ENCODE measurements at regions not wholly inside any gene's neighbourhood (a gene's known extent, or its start where the extent isn't known, plus 50 kb on each side); places are given as distances from the start of the nearest gene placed in this dataset.

DNA sequence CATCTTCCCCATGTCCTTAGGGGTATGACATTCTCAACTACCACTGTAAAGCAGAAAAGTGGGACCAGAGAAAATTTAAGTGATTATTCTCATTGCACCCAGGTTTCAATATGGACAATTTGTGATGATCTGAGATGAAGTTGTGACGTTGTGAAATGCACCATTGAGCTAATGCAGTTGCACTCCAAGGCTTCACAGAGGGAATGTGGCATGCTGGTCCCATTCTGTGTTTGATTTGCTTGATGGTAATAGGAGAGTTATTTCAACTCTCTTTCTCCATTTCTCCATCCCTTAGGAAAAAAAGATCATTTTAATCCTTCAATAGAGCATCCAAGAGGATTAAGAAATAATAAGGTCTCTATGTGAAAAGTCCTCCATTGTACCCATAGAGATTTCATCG, 136.6 kb downstream of the SLC30A10 start:
- peak overlapping the region; percentile 48; the same call in 1 of the 2 replicates for H3K4me2 ChIP-seq

DNA sequence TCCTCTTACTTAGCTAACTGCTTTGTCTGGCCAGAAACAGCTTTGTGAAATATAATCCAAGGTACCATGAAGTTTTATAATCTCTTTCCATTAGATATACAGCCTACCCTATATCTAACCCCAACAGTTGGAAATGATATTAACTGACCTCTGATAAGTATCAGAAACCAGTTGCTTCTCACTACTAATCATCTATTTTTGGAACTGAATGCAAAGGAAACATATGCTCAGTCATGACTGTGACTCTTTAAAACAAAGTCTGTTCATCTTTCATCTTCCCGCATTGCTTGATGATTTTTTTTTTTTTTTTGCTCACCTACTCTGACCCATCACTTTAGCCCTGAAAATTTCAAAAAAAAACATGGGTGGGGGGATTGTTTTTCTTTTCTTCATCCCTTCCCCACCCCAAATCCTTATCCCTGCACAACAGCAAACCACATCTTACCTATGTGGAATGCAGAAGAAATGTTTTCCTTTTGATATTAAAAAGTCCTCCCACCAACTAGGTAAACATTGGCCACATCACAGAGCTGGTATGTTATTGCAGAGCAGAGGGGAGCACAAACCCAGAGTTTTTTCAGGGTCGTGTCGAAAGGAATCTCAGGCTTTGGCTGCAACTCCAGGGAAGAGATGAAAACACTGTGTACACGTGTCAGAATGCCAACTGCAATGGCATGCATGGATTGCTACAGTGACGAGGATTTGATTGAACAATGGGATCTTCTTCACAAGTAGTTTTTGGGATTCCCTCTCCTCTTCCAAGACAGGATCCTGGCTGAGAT, 137.3 kb downstream of the SLC30A10 start:
- DNase-seq: no peak
- H3K27ac ChIP-seq (ENCODE audit: low read depth in 2 of 2, low read length in 1 of 2): peak overlapping the region; percentile 86 to 99
- no peaks in the 10 kb centered on the region for H4K20me1 ChIP-seq (ENCODE audit: insufficient read depth)
- no peaks in the 10 kb centered on the region for H3K36me3 ChIP-seq (replicated peaks in 1 of 2; ENCODE audit: control insufficient read depth in 1 of 2, insufficient read depth in 2 of 2, low read length in 1 of 2)
- no peaks in the 10 kb centered on the region for H3K27me3 ChIP-seq (ENCODE audit: insufficient read depth)
- H3K9ac ChIP-seq: 0 out of 2 replicates have a peak overlapping the region, but pooled peaks have one; percentile 22
- CTCF ChIA-PET: interaction anchor here (1.9 kb wide), 1 partner anchor 12 kb away, joined by 5 read pairs; no protein-coding TSS in a partner anchor
- H3K4me1 ChIP-seq (ENCODE audit: control insufficient read depth in 1 of 2, insufficient read depth in 2 of 2, low read depth in 1 of 2, low read length in 1 of 2): peaks cover 17 to 37% of the 10 kb centered on the region in 2 experiments
- H3K4me2 ChIP-seq: peak overlapping the region; percentile 48
- no peaks in the 10 kb centered on the region for H3K79me2 ChIP-seq (ENCODE audit: insufficient read depth)
- POLR2A ChIA-PET: no interaction called here
- H3F3A ChIP-seq (replicated peaks; ENCODE audit: insufficient read depth): peaks cover 8% of the 10 kb centered on the region
- H3K9me2 ChIP-seq: no peaks in the 10 kb centered on the region
- H3K9me3 ChIP-seq: no peaks in the 10 kb centered on the region
- 33% methylated on average over 5 of the region's 5 CpGs for WGBS (ENCODE audit: low lambda C conversion rate)
- H2AFZ ChIP-seq (ENCODE audit: low read depth): no peak overlapping the region
- H3K4me3 ChIP-seq (ENCODE audit: low read depth in 2 of 2, low read length in 1 of 2): no peak overlapping the region
- TF ChIP-seq, protein P1, sequence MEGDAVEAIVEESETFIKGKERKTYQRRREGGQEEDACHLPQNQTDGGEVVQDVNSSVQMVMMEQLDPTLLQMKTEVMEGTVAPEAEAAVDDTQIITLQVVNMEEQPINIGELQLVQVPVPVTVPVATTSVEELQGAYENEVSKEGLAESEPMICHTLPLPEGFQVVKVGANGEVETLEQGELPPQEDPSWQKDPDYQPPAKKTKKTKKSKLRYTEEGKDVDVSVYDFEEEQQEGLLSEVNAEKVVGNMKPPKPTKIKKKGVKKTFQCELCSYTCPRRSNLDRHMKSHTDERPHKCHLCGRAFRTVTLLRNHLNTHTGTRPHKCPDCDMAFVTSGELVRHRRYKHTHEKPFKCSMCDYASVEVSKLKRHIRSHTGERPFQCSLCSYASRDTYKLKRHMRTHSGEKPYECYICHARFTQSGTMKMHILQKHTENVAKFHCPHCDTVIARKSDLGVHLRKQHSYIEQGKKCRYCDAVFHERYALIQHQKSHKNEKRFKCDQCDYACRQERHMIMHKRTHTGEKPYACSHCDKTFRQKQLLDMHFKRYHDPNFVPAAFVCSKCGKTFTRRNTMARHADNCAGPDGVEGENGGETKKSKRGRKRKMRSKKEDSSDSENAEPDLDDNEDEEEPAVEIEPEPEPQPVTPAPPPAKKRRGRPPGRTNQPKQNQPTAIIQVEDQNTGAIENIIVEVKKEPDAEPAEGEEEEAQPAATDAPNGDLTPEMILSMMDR (IDR thresholded peaks at IDR 0.05): no peak
- TF ChIP-seq, protein P2, sequence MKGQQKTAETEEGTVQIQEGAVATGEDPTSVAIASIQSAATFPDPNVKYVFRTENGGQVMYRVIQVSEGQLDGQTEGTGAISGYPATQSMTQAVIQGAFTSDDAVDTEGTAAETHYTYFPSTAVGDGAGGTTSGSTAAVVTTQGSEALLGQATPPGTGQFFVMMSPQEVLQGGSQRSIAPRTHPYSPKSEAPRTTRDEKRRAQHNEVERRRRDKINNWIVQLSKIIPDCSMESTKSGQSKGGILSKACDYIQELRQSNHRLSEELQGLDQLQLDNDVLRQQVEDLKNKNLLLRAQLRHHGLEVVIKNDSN (IDR thresholded peaks at IDR 0.05; ENCODE audit: borderline replicate concordance, low read depth): no peak
- TF ChIP-seq MEF2A (IDR thresholded peaks at IDR 0.05; ENCODE audit: borderline replicate concordance, low read depth): peak; percentile 75; the same call in 1 of the 2 replicates
- no peak for TF ChIP-seq GATA2 (CRISPR knock-in tag; IDR thresholded peaks at IDR 0.05)
- TF ChIP-seq RXRA (IDR thresholded peaks at IDR 0.05; ENCODE audit: borderline replicate concordance, low read depth): no peak
- 0 out of 2 replicates have a peak, but pooled peaks have one; percentile 16 for TF ChIP-seq FOXM1 (IDR thresholded peaks at IDR 0.05; ENCODE audit: low read depth)
- peak in 1 of 2 experiments; percentile 23; a peak in 1 of 4 replicates for TF ChIP-seq EP300 (IDR thresholded peaks at IDR 0.05; ENCODE audit: borderline replicate concordance in 1 of 2, low read depth in 1 of 2, low read length in 1 of 2)
- 0 out of 2 replicates have a peak, but pooled peaks have one; percentile 3 for TF ChIP-seq SIN3A (IDR thresholded peaks at IDR 0.05; ENCODE audit: borderline replicate concordance, low read depth, low read length)
- no peak for TF ChIP-seq YY1 (IDR thresholded peaks at IDR 0.05; ENCODE audit: low read depth)
- TF ChIP-seq MAX (IDR thresholded peaks at IDR 0.05; ENCODE audit: low read depth): 0 out of 2 replicates have a peak, but pooled peaks have one; percentile 34

More for the DNA sequence above, 136.6 kb downstream of the SLC30A10 start:
- Histone ChIP-seq H3F3A (replicated peaks; ENCODE audit: insufficient read depth) (peaks cover 8% of the 10 kb centered on the region), H3K9me2 (no peaks in the 10 kb centered on the region), H3K9ac (peak overlapping the region; percentile 22; the same call in 1 of the 2 replicates), H4K20me1 (ENCODE audit: insufficient read depth) (no peaks in the 10 kb centered on the region), H3K36me3 (replicated peaks in 1 of 2; ENCODE audit: control insufficient read depth in 1 of 2, insufficient read depth in 2 of 2, low read length in 1 of 2) (no peaks in the 10 kb centered on the region), H3K4me3 (ENCODE audit: low read depth in 2 of 2, low read length in 1 of 2) (no peak overlapping the region), H2AFZ (ENCODE audit: low read depth) (no peak overlapping the region), H3K4me1 (ENCODE audit: control insufficient read depth in 1 of 2, insufficient read depth in 2 of 2, low read depth in 1 of 2, low read length in 1 of 2) (peaks cover 17 to 37% of the 10 kb centered on the region in 2 experiments), H3K79me2 (ENCODE audit: insufficient read depth) (no peaks in the 10 kb centered on the region), H3K27ac (ENCODE audit: low read depth in 2 of 2, low read length in 1 of 2) (peak overlapping the region; percentile 86 to 99), H3K9me3 (no peaks in the 10 kb centered on the region), H3K27me3 (ENCODE audit: insufficient read depth) (no peaks in the 10 kb centered on the region)
- TF ChIP-seq TAF1 (IDR thresholded peaks at IDR 0.05; ENCODE audit: borderline replicate concordance, low read depth, low read length): no peak
- no peak for TF ChIP-seq IRF3 (IDR thresholded peaks at IDR 0.05; ENCODE audit: low read depth, low read length)
- no peak for TF ChIP-seq FOXM1 (IDR thresholded peaks at IDR 0.05; ENCODE audit: low read depth)
- TF ChIP-seq GABPA (IDR thresholded peaks at IDR 0.05; ENCODE audit: low read depth): no peak
- TF ChIP-seq SIN3A (IDR thresholded peaks at IDR 0.05; ENCODE audit: borderline replicate concordance, low read depth, low read length): no peak
- TF ChIP-seq FOSL2 (IDR thresholded peaks at IDR 0.05; ENCODE audit: borderline replicate concordance, low read depth): no peak
- TF ChIP-seq, protein P3, sequence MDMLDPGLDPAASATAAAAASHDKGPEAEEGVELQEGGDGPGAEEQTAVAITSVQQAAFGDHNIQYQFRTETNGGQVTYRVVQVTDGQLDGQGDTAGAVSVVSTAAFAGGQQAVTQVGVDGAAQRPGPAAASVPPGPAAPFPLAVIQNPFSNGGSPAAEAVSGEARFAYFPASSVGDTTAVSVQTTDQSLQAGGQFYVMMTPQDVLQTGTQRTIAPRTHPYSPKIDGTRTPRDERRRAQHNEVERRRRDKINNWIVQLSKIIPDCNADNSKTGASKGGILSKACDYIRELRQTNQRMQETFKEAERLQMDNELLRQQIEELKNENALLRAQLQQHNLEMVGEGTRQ (IDR thresholded peaks at IDR 0.05; ENCODE audit: borderline replicate concordance, low read depth, low read length): no peak
- TF ChIP-seq, protein P2 (IDR thresholded peaks at IDR 0.05; ENCODE audit: borderline replicate concordance, low read depth): no peak
- 43% methylated on average over 2 of the region's 2 CpGs for WGBS (ENCODE audit: low lambda C conversion rate)
- ChIA-PET POLR2A (no interaction called here), CTCF (interaction anchor here (0.7 to 1.9 kb wide), 4 partner anchors 13 to 224 kb away, joined by 4 to 6 read pairs (median 4); no protein-coding TSS in a partner anchor)
- no peak for DNase-seq

All from SK-N-SH (cell line).